ENCODE measurements at regions not wholly inside any gene's neighbourhood (a gene's known extent, or its start where the extent isn't known, plus 50 kb on each side); places are given as distances from the start of the nearest gene placed in this dataset.
A peak's percentile ranks its signal among the peaks of the same experiment; 100 is the strongest.

DNA sequence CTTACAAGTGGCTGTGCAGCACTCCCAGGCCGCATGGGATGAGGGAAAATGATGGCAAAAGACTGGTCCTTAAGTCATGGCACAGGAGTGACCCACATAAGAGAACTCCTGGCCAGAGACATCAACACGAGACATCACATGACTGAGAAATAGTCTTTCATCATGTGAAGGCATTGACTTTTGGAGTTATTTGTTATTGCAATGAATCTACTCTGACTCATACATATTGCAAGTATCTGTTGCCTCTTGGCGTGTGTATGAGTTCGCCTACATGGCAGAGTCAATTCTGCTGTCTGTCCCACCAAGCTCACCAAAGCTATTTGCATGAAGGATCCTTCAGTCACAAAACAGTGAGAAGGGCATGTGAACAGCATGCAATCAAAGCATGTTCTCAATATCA is 59.7 kb upstream of the HABP2 start:
- Mint-ChIP-seq H3K27me3 (ENCODE audit: low read depth, poor library complexity) (peaks cover 9% of the 10 kb centered on the region), H3K4me3 (no peak overlapping the region), H3K27ac (no peak overlapping the region), H3K4me1 (peaks cover 30% of the 10 kb centered on the region), H3K36me3 (ENCODE audit: low read depth) (no peaks in the 10 kb centered on the region), H3K9me3 (no peaks in the 10 kb centered on the region)
- TF ChIP-seq, protein P1, sequence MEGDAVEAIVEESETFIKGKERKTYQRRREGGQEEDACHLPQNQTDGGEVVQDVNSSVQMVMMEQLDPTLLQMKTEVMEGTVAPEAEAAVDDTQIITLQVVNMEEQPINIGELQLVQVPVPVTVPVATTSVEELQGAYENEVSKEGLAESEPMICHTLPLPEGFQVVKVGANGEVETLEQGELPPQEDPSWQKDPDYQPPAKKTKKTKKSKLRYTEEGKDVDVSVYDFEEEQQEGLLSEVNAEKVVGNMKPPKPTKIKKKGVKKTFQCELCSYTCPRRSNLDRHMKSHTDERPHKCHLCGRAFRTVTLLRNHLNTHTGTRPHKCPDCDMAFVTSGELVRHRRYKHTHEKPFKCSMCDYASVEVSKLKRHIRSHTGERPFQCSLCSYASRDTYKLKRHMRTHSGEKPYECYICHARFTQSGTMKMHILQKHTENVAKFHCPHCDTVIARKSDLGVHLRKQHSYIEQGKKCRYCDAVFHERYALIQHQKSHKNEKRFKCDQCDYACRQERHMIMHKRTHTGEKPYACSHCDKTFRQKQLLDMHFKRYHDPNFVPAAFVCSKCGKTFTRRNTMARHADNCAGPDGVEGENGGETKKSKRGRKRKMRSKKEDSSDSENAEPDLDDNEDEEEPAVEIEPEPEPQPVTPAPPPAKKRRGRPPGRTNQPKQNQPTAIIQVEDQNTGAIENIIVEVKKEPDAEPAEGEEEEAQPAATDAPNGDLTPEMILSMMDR (IDR thresholded peaks at IDR 0.05): no peak
- no peak for DNase-seq

DNA sequence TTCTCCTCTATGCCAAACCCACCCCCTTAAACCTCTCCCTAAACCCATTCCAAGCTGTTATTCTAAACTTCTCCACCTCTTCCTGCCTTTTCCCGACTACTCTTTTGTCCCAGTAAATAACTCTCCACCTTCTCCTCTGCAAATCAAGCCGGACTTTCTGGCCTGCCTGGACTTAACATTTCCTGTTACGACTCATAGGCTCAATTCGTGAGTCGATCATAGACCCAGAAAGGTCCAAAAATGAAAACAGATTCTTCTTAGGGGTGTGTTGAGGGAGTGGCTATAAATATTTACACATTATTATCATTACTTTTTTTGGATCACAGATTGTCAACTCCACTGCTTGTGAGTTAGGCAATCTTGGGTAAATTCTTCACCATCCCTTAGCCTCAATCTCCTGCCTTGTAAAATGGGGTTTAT is 59.0 kb upstream of the HABP2 start:
- H3K4me1 Mint-ChIP-seq: peaks cover 30% of the 10 kb centered on the region
- TF ChIP-seq, protein P1 (IDR thresholded peaks at IDR 0.05): no peak
- no peaks in the 10 kb centered on the region for H3K9me3 Mint-ChIP-seq
- H3K27ac Mint-ChIP-seq: no peak overlapping the region
- H3K36me3 Mint-ChIP-seq (ENCODE audit: low read depth): no peaks in the 10 kb centered on the region
- no peak for DNase-seq
- H3K27me3 Mint-ChIP-seq (ENCODE audit: low read depth, poor library complexity): peaks cover 9% of the 10 kb centered on the region
- no peak overlapping the region for H3K4me3 Mint-ChIP-seq

DNA sequence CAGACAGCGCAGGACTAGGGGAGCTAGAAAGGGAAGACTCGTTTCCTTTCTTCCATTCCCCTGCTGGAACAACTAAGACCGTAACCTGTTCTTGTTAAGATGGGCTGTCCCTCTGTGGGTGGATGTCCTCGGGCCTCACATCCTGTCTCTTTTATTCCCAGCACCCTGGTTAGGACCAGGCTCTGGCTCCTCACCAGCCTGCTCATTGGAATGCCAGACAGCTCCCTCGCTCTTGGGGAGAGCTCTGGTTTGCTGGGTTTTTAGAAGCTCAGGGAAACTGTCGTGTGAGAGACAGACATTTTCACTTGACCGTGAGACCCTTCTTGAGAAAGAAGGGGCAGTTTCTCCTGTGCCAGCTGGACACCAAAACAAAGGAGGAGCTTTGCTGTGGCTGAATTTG is 58.1 kb upstream of the HABP2 start:
- Mint-ChIP-seq H3K4me1 (peaks cover 30% of the 10 kb centered on the region), H3K36me3 (ENCODE audit: low read depth) (no peaks in the 10 kb centered on the region), H3K27ac (no peak overlapping the region), H3K9me3 (no peaks in the 10 kb centered on the region), H3K27me3 (ENCODE audit: low read depth, poor library complexity) (peaks cover 9% of the 10 kb centered on the region), H3K4me3 (no peak overlapping the region)
- no peak for DNase-seq
- TF ChIP-seq, protein P1 (IDR thresholded peaks at IDR 0.05): no peak

DNA sequence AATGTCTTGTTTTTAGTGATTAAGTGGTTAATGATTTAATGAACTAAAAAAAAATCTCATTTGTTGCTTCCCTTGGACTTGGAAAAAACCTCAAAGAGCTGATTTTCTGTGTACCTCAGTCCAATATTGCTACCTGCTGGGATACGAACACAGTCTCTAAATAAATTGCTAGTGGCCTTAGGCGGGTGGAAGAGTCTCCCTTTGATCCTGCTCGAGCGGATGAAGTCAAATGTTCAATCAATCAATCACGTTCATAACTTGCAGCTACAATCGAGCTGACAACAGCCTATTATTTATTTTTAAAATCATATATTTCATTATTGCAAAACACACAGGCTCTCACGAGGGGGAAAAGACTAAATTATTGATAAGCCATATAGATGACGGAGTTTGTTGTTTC is 57.3 kb upstream of the HABP2 start:
- Mint-ChIP-seq H3K36me3 (ENCODE audit: low read depth) (no peaks in the 10 kb centered on the region), H3K27ac (no peak overlapping the region), H3K4me1 (peaks cover 30% of the 10 kb centered on the region), H3K4me3 (peak overlapping the region; percentile 29), H3K27me3 (ENCODE audit: low read depth, poor library complexity) (peaks cover 9% of the 10 kb centered on the region), H3K9me3 (no peaks in the 10 kb centered on the region)
- no peak for DNase-seq
- TF ChIP-seq, protein P1 (IDR thresholded peaks at IDR 0.05): no peak

DNA sequence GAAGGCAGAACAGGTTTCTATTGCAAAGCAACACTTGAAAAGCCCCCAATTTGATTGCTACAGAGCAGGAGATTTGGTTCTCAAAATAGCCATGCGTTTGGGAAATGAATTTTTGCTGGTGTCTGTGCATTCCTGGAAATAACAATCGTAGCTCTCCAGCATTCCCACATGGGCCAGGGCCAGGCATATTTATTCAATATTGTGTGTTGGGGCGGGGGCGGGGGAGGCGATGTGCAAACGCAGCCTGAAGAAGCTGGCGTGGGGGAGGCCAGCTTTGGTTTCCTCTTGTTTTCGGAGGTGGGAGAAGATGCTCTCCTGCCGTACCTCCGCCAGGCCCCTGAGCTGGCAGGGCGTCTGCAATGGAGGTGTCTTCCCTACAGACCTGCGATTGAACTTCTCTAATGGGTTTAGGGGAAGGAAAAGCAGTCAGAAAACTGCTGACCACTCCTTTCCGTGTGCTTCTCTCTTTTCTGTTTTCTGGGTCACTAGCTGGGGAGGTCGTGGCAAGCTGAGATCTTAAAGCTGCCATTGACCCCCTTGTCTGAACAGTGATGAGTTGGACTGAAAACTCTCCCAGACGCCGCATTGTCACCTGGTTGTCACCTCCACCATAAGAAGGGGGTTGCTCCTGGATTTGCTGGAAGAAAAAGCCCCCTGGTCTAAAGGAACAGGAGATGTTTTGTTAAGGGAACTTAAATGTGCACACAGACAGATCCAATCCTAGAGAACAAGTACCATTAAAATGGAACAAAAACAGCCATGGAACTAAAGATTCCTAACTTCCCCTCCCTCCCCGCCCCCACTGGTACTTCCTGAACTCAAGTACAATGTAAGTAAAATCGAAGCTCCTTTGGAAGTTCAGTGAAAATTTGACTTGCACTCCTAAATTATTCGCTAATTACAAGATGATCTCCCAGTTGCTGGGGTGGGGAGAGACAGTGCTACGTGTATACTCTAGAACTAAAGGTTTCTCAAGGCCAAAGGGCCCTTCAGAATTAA is 56.4 kb upstream of the HABP2 start:
- DNase-seq: no peak
- peaks cover 9% of the 10 kb centered on the region for H3K27me3 Mint-ChIP-seq (ENCODE audit: low read depth, poor library complexity)
- no peaks in the 10 kb centered on the region for H3K9me3 Mint-ChIP-seq
- H3K4me1 Mint-ChIP-seq: peaks cover 30% of the 10 kb centered on the region
- peak overlapping the region; percentile 29 for H3K4me3 Mint-ChIP-seq
- H3K27ac Mint-ChIP-seq: peak overlapping the region; percentile 84
- no peaks in the 10 kb centered on the region for H3K36me3 Mint-ChIP-seq (ENCODE audit: low read depth)
- TF ChIP-seq, protein P1 (IDR thresholded peaks at IDR 0.05): no peak

Measured in nephron progenitor cell (in vitro differentiated cells).